GM12891 (cell line): ENCODE measurements at regions not wholly inside any gene's neighbourhood (a gene's known extent, or its start where the extent isn't known, plus 50 kb on each side); places are given as distances from the start of the nearest gene placed in this dataset.

ENCODE experiments used
- DNase-seq: peaks from one replicate; pipeline ENCODE4 v3.0.0; 2011; ENCODE audit warnings: low spot score; ENCODE audit not compliant: insufficient read length
- FAIRE-seq: peaks from 2 replicates; lab custom pipeline; 2011; peaks lifted over from hg19 to GRCh38; lab: Jason Lieb, UNC
- PAX5 ChIP-seq: IDR thresholded peaks from 2 replicates; pipeline ENCODE4 v1.6.1; 2011; ENCODE audit warnings: low read length, moderate library complexity, mild to moderate bottlenecking; ENCODE audit not compliant: insufficient read depth, severe bottlenecking
- POLR2A ChIP-seq: IDR thresholded peaks from 2 replicates; pipeline ENCODE4 v1.6.1; 2011; ENCODE audit warnings: low read depth, low read length, control low read depth
- POLR2AphosphoS5 ChIP-seq: IDR thresholded peaks from 2 replicates; pipeline ENCODE4 v1.6.1; 2011; ENCODE audit warnings: low read depth, low read length, control low read depth
- POU2F2 ChIP-seq: IDR thresholded peaks from 2 replicates; pipeline ENCODE4 v1.6.1; 2011; ENCODE audit warnings: low read depth, mild to moderate bottlenecking, control low read depth, low read length, moderate library complexity
- SPI1 ChIP-seq: IDR thresholded peaks from 2 replicates; pipeline ENCODE4 v1.6.1; 2011; ENCODE audit warnings: low read depth, low read length, control low read depth
- TAF1 ChIP-seq: IDR thresholded peaks from 2 replicates; pipeline ENCODE4 v1.6.1; 2011; ENCODE audit warnings: low read depth, low read length, control low read depth

DNA sequence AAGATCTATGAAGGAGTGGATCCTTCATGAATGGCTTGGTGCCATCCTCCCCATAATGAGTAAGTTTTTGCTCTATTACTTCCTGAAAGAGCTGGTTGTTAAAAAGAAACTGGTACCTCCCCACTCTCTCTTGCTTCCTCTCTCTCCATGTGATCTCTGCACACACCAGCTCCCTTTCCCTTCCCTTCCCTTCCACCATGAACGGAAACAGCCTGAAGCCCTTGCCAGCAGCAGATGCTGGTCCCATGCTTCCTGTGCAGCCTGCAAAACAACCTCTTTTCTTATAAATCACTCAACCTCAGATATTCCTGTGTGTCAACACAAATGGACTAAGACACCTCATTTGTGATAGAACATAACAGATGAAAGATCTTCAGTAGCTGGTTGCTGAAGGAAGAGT lies 303.5 kb upstream of the ACVR2A start:
- no peak for FAIRE-seq
- no peak for DNase-seq
- TF ChIP-seq TAF1 (no peak), POLR2AphosphoS5 (no peak), PAX5 (no peak), POLR2A (no peak), POU2F2 (no peak), SPI1 (no peak)

DNA sequence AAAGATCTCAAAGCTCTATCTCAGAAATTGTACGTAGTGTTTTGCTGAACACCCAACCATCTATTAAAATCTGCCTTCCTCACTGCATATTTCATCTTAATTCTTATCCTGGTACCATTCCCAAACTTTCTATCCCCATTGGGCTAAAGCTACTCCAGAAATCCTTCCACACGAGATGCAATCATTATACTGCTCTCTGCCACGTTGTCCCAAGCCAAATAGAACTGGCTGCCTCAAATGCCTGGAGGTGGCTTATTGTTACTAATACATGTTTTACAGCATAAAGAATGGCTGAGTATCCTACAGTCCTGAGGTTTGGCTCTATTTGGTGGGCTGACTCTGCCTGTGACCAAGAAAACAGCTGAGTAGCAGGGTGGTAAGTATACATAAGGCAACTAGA lies 306.0 kb upstream of the ACVR2A start:
- no peak for FAIRE-seq
- TF ChIP-seq SPI1 (no peak), TAF1 (no peak), POU2F2 (no peak), PAX5 (no peak), POLR2AphosphoS5 (no peak), POLR2A (no peak)

DNA sequence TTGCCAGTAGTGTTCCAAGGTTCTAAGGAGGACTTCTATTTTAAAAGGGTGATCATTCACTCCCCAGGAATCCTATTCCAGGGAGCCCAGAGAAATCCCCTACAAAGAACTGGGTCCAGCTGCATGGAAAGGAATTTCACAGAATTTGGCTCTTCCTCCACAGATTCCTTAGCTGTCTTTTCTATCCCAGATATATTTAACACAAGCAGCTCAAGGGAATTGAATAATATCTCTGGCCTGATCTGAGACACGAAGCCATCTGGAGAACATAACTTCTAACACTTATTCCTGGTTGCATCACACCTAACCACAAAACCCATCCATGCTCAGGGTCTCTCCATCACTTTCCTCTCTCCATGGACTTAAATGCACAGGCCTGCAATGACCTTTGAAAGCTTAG lies 306.7 kb upstream of the ACVR2A start:
- no peak for TF ChIP-seq TAF1
- no peak for TF ChIP-seq PAX5
- no peak for TF ChIP-seq SPI1
- DNase-seq: no peak
- no peak for FAIRE-seq

More for the DNA sequence above, 306.0 kb upstream of the ACVR2A start:
- DNase-seq: no peak

DNA sequence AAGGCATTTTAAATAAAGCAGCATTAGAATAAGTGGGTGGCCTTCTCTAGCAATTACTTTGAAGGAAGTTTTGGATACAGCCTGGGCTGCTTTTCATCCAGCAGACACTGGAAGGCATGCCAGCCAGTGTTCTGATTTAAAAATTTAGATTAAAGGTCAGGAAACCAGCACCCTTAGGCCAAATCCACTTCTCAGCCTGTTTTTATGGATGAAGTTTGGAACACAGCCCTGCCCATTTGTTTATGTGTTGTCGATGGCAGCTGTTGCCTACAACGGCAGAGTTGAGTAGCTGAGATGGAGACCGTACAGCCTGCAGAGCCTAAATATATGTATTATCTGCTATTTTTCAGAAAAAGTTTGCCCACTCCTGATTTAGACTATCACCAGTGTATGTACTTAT lies 313.6 kb upstream of the ACVR2A start:
- FAIRE-seq: no peak
- no peak for DNase-seq
- TF ChIP-seq POLR2A (no peak), POU2F2 (no peak), POLR2AphosphoS5 (no peak), PAX5 (no peak), TAF1 (no peak), SPI1 (no peak)

DNA sequence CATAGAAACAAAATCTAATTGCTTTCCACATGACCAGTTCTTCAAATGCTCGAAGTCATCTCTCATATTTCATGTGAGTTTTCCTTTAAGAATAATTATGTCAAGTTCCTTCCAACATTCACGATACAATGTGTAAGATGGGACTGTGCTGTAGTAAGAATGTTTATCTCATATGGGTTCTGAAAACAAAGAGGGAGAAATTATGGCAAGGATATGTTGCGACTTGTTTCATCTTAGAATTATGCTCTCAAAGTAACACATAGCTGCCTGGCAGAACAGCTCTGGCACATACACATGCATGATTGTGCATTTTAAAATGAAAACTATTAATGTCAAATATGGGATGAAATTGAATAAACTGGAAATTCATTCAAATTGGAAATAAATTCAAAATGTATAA lies 314.8 kb upstream of the ACVR2A start:
- DNase-seq (no peak), FAIRE-seq (no peak)
- TF ChIP-seq TAF1 (no peak), POLR2A (no peak), SPI1 (no peak), PAX5 (no peak), POLR2AphosphoS5 (no peak), POU2F2 (no peak)

DNA sequence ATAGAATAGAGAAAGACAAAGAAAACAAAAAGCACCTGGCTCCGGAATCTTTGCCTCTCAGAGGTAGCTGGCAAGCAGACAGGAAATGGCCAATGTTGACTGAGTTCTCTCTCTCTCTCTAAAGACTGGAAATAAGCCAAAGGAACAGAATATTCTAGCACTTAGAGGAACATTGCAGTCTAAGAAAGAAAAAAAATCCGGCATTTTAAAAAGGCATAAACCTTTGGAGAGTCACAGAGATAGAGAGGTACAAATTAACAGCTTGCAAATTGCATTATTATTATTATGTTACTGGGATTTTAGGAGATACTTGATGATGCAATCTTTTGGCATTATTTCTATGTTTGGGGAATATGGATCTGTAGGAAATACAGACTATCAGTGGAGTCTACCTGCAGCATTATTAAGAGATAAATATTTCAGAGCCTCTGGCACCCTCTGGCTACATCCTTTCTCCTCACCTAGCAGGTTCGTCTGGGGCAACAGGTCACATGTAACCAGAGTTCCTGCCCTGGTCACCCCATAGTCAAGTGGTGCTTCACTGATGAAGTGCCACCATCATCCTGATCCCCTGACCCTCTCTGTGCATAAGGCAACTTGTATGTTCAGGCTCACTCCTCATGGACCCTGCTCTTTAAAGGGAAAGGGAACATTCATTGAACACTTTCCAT lies 318.9 kb upstream of the ACVR2A start:
- FAIRE-seq (no peak), DNase-seq (no peak)
- TF ChIP-seq POLR2A (no peak), TAF1 (no peak), SPI1 (no peak), POU2F2 (no peak), PAX5 (no peak), POLR2AphosphoS5 (no peak)

DNA sequence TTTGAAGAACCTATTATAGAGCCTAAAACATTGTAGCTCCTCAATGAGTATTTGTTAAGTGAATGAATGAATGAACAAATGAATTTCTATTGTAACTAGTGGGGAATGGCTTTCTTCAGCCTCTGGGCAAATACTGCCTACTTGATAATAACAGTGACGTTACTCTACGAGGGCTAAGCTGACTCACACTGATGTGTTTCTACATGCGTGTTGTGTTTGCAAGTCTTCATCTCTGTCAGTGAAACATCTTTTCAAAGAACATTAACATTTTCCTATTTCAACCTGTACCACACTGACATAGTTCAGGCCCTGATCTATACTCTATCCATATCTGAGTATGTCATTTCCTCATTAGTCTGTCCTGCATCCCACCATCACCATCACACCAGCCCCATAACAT lies 319.9 kb upstream of the ACVR2A start:
- FAIRE-seq: no peak
- no peak for TF ChIP-seq TAF1
- no peak for TF ChIP-seq POLR2AphosphoS5
- no peak for TF ChIP-seq POU2F2
- TF ChIP-seq SPI1: no peak
- no peak for TF ChIP-seq PAX5
- no peak for TF ChIP-seq POLR2A
- DNase-seq: no peak

DNA sequence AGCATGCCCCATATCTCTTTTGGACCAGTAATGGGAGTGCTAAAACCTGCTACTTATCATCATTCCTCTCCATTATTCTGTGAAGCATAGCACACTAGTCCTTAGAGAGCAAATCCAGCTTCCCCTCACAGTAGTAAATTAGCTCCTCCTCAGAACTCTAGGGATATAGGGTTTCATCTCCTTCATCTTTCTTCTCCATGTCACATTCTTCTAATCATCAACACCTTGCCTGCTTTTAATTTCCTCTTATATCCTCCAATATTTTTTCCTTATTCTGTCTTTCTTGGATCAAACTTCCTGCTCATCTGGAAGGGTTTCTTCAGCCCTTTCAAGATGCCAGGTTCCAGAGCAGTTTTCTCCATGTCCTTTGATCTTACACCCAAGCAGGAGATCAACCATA lies 321.4 kb upstream of the ACVR2A start:
- FAIRE-seq: no peak
- DNase-seq: no peak
- TF ChIP-seq POLR2A (no peak), POLR2AphosphoS5 (no peak), SPI1 (no peak), PAX5 (no peak), TAF1 (no peak), POU2F2 (no peak)

DNA sequence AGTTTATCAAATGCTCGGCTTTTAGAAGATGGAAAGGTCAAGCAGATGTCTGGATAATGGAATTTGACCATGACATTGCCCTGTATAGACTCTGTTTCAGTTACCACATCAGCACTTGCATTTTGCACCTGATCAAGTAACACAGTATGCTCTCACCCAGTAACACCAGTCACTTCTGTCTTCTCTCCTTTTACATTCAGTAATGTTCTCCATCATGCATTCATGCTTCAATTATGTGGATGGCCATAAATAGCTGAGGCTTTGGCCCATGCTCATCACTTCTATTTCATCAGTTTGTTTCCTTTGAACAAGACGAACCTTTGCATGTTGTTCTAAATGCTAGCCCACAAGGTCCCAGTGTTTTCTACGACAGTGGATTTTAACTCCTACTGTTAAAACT lies 322.9 kb upstream of the ACVR2A start:
- FAIRE-seq: no peak
- TF ChIP-seq TAF1 (no peak), POLR2A (no peak), POLR2AphosphoS5 (no peak), POU2F2 (no peak), SPI1 (no peak), PAX5 (no peak)
- DNase-seq: no peak
